ENCODE measurements at regions not wholly inside any gene's neighbourhood (a gene's known extent, or its start where the extent isn't known, plus 50 kb on each side); places are given as distances from the start of the nearest gene placed in this dataset.

- TF ChIP-seq, protein P1, sequence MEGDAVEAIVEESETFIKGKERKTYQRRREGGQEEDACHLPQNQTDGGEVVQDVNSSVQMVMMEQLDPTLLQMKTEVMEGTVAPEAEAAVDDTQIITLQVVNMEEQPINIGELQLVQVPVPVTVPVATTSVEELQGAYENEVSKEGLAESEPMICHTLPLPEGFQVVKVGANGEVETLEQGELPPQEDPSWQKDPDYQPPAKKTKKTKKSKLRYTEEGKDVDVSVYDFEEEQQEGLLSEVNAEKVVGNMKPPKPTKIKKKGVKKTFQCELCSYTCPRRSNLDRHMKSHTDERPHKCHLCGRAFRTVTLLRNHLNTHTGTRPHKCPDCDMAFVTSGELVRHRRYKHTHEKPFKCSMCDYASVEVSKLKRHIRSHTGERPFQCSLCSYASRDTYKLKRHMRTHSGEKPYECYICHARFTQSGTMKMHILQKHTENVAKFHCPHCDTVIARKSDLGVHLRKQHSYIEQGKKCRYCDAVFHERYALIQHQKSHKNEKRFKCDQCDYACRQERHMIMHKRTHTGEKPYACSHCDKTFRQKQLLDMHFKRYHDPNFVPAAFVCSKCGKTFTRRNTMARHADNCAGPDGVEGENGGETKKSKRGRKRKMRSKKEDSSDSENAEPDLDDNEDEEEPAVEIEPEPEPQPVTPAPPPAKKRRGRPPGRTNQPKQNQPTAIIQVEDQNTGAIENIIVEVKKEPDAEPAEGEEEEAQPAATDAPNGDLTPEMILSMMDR (conservative IDR thresholded peaks at IDR 0.05; ENCODE audit: low read length), result no peak
- no peak for TF ChIP-seq EZH2phosphoT487 (IDR thresholded peaks at IDR 0.05; ENCODE audit: borderline replicate concordance, low read depth, low read length)
Observed at GRCh38 chr16:73978407-73978784, 318.2 kb upstream of the PSMD7 start.

All from OCI-LY7 (cell line).